OCI-LY7 (cell line): ENCODE measurements at regions not wholly inside any gene's neighbourhood (a gene's known extent, or its start where the extent isn't known, plus 50 kb on each side); places are given as distances from the start of the nearest gene placed in this dataset.

ENCODE experiments used
- EZH2phosphoT487 ChIP-seq: fragments of 200-600 bp; sonication (generic); IDR thresholded peaks from 2 replicates; pipeline ENCODE4 v1.6.1; 2018; ENCODE audit warnings: low read depth, borderline replicate concordance, mild to moderate bottlenecking, mixed run types, antibody characterized with exemption, low read length, moderate library complexity, mixed read lengths
- TF ChIP-seq, protein P1 (sequence below): fragments of 200-600 bp; sonication (generic); conservative IDR thresholded peaks from 2 replicates; pipeline ENCODE4 v1.5.1; 2014; ENCODE audit warnings: mild to moderate bottlenecking, antibody characterized with exemption, low read length, moderate library complexity, mixed read lengths

DNA sequence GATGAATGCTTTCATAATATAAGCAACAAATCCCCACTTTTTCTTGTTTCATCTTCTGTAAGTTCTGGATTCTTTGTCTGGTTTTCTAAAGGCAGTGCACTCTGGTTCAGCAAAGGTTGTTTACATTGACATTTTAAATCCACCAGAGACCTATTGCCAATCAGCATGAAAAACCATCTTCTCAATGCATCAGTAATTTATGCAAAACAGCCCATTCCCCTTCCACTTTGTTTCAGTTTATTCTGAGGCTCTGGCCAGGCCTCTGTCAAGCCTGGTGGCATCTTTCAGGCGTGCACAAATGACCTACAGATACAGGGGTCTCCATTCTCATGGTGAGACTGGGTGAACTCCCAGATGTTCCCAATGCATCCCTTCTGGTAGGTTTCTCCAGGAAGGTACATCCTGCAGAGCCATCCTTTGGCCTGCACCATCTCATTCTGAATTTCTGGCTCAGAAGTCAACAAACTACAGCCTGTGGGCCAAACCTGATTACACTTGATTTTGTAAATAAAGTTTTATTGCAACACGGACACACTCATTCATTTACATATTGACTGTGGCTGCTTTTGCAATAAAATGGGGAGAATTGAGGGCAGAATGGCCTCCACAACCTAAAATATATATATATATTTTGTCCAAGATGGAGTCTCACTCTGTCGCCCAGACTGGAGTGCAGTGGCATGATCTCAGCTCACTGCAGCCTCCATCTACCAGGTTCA, 405.4 kb downstream of the PREX1 start:
- TF ChIP-seq, protein P1, sequence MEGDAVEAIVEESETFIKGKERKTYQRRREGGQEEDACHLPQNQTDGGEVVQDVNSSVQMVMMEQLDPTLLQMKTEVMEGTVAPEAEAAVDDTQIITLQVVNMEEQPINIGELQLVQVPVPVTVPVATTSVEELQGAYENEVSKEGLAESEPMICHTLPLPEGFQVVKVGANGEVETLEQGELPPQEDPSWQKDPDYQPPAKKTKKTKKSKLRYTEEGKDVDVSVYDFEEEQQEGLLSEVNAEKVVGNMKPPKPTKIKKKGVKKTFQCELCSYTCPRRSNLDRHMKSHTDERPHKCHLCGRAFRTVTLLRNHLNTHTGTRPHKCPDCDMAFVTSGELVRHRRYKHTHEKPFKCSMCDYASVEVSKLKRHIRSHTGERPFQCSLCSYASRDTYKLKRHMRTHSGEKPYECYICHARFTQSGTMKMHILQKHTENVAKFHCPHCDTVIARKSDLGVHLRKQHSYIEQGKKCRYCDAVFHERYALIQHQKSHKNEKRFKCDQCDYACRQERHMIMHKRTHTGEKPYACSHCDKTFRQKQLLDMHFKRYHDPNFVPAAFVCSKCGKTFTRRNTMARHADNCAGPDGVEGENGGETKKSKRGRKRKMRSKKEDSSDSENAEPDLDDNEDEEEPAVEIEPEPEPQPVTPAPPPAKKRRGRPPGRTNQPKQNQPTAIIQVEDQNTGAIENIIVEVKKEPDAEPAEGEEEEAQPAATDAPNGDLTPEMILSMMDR = no peak
- TF ChIP-seq EZH2phosphoT487 = no peak
